HG03342 (cell line): ENCODE measurements at regions not wholly inside any gene's neighbourhood (a gene's known extent, or its start where the extent isn't known, plus 50 kb on each side); places are given as distances from the start of the nearest gene placed in this dataset.
"Not testable (repeated sequence)": the region's sequence is repeated elsewhere in the genome, so short reads cannot be mapped to it uniquely, and the experiment has no call there.

Experiments
- ATAC-seq: cut with Tn5 transposase; IDR thresholded peaks from one replicate; pipeline ENCODE4 v1.9.1; 2021; ENCODE audit warnings: mild to moderate bottlenecking, moderate library complexity; ENCODE audit not compliant: unreplicated experiment

DNA sequence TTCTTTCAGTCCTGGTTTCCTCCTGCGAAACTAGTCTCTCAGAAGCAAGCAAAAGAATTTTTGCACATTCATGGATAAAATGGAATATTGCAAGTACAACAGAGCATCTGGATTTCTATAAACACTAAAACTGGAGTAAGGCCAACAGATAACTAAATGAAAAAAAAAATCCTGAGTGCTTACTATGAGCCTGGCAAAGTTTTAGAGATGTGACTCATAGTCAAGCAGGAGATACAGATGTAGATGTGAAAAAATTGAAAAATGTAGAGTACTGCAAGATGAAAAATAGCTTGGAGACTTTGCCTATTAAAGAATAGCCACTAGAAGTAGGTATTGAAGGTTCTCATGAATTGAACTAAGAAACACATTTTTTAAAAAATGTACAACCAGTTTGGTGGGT, 397.4 kb downstream of the OTOL1 start:
- no peak for ATAC-seq

DNA sequence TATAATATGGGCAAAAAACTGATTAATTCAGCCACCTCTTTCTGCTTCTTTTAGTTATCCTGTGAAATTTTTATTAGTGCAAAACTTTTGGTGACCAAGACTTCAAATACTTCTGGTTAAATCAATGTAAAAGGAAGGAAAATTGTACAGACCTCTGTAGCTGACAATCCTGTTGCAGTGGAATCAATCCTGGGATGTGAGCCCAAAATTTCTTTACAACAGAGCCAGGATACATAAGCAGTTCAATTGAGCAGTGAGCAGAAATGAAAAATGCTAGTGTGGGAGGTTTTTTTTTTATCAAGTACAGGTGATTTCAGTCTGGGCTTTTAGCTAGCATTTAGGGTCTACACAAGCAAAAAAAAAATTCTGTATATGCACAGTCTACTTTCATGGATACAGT, 398.0 kb downstream of the OTOL1 start:
- no peak for ATAC-seq

DNA sequence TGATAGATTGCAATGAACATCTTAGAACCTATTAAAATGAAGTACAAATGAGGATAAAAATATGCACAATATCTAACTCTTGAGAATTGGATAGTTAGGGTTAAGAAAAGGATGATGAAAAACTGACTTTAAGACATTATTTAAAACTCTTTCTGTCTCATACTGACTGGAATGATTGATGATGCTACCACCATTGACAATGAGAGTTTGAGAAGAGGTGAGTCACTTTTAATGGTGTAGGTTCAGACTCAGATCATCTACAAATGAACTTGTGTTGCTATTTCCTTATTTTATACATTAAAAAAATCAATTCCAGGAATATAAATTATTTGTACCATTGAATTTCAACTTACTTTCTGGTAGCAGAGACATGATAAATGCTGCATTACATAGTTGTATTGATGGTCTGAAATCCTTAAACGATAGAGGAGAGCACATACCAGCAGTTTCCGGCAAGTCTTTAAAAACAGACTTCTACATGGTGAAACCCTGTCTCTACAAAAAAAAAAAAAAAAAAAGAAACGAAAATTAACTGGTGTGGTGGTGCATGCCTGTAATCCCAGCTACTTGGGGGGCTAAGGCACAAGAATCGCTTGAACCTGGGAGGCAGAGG, 409.0 kb downstream of the OTOL1 start:
- no peak for ATAC-seq

DNA sequence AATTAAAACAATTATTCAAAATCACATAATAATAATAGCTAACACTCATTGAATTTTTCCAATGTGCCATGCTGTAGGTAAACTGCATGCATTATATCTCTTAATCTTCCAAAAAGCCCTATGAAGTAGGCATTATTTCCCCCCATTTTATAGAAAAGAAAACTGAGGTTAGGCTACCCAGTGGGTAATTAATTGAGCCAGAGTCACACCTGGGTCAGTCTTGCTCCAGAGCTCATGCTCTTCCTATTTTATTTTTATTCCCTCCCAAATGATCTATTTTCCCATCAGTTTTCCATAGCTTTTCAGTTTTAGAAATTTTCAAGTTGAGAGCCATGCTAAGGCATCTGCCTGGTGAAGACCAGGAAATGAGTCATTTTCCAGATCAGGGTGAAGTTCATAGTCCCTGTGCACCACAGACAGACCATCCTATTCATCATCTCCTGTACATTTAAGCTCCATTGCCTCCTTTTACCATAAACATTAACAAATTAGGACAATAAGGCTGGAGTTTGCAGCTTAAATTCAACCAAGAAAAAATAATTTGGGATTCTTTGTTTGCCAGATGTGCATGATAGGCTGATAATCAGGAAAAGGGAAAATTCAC, 417.3 kb downstream of the OTOL1 start:
- ATAC-seq, result no peak

DNA sequence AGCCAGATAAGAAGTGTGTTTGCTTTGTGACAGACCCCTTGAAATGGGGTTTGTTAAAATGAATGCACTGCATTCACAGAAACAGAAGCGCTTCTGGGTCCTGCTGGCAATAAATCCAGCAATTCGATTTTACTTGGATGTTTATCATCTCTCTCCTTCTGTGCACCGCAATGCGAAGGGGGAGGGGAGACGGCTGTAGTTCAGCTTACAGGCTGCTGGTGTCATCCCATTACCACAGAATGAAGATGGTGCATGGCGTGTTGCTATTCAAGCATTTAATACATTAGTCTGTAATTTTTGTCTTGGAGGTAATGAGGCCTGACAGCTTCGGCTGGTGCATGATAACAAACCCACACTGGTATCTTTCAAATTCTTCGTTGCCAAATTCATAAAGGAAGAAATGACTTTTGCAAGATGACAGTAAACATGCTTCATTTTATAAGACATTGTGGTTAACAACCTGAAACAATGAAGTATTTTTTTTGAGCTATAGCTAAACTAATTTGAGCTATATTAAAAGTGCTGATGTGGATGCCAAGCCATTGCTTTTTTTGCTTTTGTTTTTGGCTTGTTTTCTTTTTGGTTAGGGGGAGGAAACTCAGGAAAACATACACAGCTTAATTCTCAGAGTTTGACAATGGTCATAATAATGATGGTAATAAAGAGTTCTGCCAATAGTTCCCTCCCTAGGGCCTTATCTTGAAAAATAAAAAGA, 418.3 kb downstream of the OTOL1 start:
- ATAC-seq, result no peak

DNA sequence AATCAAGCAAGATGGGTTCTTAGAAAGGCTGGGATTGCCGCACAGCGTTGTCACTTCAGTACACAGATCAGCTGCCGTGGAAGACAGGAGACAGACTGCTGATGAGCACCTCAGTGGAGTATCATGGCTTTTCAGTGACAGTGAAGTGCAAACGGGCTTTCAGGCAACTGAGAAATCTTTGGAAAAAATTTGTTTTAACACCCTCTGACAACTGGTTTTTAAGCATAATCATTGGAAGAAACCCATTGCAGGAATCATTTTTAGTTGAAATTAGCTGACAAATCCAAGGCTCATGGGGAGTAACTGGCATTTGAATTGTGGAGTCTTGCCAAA, 418.8 kb downstream of the OTOL1 start:
- ATAC-seq, result no peak

- ATAC-seq, result no peak
These were observed 423.6 kb downstream of the OTOL1 start for GRCh38 chr3:161920196-161920595.

DNA sequence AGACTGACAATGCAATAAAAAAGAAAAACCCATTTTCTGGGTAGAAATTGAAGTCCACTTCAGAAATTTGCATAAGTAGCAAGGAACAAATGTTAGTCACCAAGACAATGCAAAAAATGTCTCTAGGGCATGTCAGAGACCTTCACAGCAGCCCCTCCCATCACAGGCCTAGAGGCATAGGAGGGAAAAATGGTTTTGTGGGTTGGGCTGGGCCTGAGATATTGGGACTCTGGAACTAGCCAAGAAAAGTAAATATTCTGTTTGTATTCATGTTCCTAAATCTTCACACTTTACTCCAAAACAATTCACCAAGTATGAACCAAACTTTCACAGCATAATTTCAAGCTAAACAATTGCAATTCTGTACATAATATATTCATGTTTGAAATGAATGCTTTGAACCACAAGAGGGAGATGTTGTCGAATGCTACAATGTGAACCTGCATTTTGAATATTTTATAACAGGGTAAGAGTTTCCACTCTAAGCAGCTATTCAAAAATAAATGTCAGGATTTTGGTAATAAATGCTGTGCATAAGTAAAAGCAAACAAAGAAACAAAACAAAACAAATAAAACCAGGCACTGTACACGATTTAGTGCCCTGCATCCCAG, 429.2 kb downstream of the OTOL1 start:
- ATAC-seq, result no peak

DNA sequence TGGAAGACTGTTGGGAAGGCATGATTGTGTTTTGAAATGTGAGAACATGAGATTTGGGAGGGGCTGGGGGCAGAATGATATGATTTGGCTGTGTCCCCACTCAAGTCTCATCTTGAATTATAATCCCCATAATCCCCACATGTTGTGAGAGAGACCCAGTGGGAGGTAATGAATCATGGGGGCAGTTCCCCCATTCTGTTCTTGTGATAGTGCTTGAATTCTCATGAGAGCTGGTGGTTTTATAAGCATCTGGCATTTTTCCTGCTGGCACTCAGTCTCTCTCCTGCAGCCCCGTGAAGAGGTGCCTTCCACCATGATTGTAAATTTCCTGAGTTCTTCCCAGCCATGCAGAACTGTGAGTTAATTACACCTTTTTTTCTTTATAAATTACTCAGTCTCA, 430.5 kb downstream of the OTOL1 start:
- no peak for ATAC-seq

GRCh38 chr3:161939918-161940620, 443.5 kb downstream of the OTOL1 start:
- ATAC-seq, result no peak

DNA sequence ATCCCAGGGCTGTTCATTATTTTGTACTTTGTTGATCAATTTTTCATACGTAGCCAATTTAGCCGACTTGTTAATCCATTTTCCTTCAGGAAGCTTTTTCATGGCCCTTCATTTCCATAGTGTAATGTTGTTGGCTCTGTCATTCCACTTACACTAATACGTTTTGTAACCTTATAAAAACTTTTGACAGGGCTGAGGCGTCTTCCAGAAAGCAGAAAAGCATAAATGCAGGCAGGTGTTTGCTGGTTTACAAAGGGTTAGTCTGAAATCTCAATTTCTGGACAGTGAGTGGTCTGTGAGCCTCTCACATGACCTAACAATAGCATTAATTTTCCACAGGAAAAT, 444.0 kb downstream of the OTOL1 start:
- ATAC-seq, result no peak

DNA sequence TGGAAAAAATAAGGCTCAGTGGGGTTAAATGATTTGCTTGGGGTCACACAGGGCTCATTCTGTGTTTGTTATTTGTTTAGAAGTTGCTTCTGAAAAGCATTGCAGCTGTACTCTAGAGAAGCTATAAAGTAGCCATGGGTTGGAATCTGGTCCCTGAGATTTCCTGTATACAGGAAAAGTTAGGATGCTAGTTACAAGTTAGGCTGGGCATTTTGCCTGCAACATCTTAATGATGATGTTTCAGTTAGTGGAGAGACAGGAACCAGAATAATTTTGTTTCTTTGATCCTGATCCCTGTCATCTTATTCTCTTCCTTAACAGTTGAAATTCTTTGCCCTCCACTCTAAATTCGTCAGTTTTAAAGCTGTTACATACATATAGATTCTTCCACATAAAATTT, 445.3 kb downstream of the OTOL1 start:
- no peak for ATAC-seq

GRCh38 chr3:161943801-161944345, 447.3 kb downstream of the OTOL1 start:
- not testable (repeated sequence) for ATAC-seq

DNA sequence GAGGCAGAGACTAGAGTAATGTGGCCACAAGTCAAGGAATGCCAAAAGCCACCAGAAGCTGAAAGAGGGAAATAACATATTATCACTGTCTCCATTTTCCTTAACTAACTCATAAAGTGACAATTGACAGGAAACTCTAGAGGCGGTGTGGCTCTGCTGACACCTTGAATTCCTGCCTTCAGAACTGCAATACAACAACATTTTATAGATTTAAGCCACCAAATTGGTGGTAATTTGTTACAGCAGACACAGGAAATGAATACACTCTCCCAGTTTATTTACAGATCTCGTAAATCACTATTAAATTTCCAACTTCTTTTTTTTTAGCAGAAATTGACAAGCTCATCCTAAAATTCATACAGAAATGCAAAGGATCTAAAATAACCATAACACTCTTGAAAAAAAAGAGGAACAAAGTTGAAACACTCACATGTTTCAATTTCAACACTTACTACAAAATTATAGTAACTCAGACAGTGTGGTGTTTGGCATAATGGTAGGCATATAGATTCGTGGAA, 449.9 kb downstream of the OTOL1 start:
- ATAC-seq, result no peak

DNA sequence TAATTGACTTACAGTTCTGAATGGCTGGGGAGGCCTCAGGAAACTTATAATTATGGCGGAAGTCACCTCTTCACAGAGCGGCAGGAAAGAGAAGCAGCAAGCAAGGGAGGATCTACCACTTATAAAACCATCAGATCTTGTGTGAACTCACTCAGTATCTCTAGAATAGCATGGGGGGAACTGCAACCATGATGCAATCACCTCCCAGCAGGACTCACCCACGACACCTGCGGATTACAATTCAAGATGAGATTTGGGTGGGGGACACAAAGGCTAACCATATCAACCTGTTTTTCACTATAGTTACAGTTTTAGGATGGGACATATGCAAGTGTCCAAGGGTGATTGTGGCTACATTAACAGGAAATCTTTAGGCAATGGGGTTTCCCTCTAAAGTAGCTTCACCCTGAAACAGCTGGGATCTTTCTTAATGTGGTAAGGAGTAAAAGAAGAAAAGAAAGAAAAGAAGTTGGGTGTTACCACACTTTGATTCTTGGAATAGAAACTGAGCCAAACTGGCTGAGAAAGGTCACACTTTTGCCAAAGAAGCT, 453.8 kb downstream of the OTOL1 start:
- no peak for ATAC-seq

DNA sequence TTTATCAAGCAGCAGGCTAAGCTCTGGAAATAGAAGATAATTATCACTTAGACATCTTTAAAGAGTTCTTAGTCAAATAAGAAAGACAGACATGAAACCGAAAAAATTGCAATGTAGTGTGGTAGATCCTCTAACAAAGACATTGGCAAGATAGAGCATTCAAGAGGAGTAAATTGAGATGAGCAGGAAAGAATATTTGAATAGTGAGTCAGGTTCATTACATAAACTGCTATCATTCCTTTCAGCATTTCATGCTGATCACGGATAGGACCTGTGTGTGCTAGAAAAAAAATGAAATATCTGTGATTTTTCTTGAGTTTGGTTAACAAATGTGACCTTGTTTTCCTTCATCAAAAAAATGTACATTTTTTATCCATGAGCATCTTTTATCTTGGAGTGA, 460.9 kb downstream of the OTOL1 start:
- ATAC-seq, result no peak

DNA sequence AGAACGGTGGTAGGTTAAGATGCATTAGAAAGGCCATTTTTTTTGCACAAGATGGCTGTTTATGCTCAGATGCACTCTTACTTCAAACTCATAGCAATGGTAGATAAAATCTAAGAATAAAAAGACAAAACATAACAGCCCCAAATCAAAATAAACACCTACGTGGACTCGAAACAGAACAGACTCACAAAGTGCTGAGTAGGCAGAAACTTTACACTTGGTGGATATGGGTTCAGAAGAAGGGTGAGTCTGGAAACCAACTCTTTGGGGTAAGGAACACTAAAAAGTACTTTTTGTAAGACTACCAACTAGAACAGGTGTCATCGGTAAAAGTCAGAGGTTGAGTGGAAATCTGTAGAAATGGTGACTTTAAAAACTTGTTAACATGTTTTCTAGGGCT, 468.2 kb downstream of the OTOL1 start:
- ATAC-seq, result no peak

DNA sequence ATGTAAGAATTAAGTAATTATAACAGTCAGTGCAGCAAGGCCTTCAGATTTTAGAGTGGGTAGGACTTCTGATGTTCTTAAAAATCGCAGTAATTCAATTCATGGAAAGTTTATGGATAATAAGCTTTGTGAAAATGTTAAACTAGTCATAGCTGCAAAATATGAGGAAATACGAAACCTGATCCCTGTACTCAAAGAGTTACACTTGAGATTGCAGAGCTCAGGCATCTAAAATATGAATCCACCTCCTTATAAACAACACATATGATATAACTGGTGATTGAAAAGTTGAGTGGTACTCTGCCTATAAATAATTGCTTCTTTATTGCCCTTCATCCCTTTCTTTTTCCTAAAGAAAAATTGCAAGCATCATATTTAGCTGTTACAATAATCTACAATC, 473.3 kb downstream of the OTOL1 start:
- no peak for ATAC-seq

- ATAC-seq, result no peak
These were observed 478.6 kb downstream of the OTOL1 start for GRCh38 chr3:161975201-161975600.

DNA sequence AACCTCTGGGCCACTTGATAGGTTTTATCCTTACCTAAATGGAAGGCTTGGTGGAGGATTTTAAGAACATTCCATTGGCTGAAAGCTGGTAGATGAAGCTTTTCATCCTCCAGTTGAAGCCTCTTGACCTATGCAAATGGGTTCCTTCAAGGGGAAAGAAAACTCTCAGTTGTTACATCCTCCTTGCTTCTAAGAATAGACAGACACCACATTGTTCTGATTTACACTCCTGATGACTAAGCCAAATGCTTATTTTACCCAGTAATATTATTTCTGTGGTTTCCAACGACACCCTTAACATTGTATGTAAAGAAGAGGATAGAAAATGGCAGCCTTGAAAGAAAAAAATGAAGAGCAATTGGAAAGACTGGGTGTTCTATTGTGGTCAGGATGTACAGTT, 480.5 kb downstream of the OTOL1 start:
- ATAC-seq, result peak; percentile 66

DNA sequence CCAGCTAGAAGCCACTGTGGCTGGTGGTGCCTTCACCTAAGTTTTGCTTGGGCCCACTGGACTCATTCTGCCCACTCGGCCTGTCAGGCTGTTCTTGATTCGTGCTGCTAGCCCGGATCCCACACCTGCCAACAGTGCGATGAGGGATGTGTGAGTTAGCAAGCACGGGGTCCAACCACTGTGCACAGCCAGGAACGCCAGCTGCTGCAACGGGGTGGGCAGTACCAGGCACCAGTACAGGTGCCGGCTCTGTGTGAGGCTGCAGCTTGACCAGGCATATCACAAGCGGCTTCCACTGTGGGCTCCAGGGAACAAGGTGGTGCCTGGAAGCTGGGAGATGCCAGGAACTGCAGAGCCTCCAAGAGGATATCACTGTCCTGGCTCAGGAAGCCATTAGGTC, 481.2 kb downstream of the OTOL1 start:
- no peak for ATAC-seq
